Adrenal gland (tissue), 9 donors: ENCODE measurements at regions not wholly inside any gene's neighbourhood (a gene's known extent, or its start where the extent isn't known, plus 50 kb on each side); places are given as distances from the start of the nearest gene placed in this dataset.

Experiments
- DNase-seq, 7 donors: peaks; one replicate each; pipeline ENCODE4 v3.0.0-alpha.2; 2019 to 2020
- H3K27ac ChIP-seq, 5 donors: fragments of 200-600 bp; sonication (generic) in 4 of 5; 1 replicate in 3 of 5; 2 replicates in 2 of 5; pipeline versions ENCODE4 v1.5.1 to v1.8.0; 2016 to 2020; ENCODE audit warnings: mild to moderate bottlenecking in 1 of 5
- H3K27me3 ChIP-seq: fragments of 200-600 bp; 2 replicates; pipeline ENCODE4 v1.8.0; 2021
- H3K36me3 ChIP-seq, 2 donors: fragments of 200-600 bp; replicated peaks in 1 of 2; 1 replicate in 1 of 2; 2 replicates in 1 of 2; pipeline versions ENCODE4 v1.5.1 to v1.8.0; 2018 to 2022
- H3K4me1 ChIP-seq, 2 donors: fragments of 200-600 bp; replicated peaks in 1 of 2; 1 replicate in 1 of 2; 2 replicates in 1 of 2; pipeline versions ENCODE4 v1.5.1 to v1.8.0; 2018 to 2021
- H3K4me3 ChIP-seq, 4 donors: fragments of 200-600 bp; sonication (generic) in 3 of 4; one replicate each; pipeline ENCODE4 v1.5.1; 2016 to 2018
- H3K9me3 ChIP-seq, 3 donors: fragments of 200-600 bp; sonication (generic) in 1 of 3; replicated peaks in 1 of 3; 1 replicate in 2 of 3; 2 replicates in 1 of 3; pipeline versions ENCODE4 v1.5.1 to v1.8.0; 2016 to 2021
- CTCF ChIP-seq, 6 experiments: fragments of 450-650 bp in 4 of 6; fragments of 200-600 bp in 2 of 6; sonication (generic) in 1 of 6; IDR thresholded peaks; 1 replicate in 5 of 6; 2 replicates in 1 of 6; pipeline versions ENCODE4 v1.5.1 to v1.8.0; 2016 to 2021; ENCODE audit warnings: antibody characterized with exemption in 6 of 6, mild to moderate bottlenecking in 2 of 6, moderate library complexity in 1 of 6
- POLR2A ChIP-seq, 2 donors: fragments of 450-650 bp; IDR thresholded peaks; one replicate each; pipeline ENCODE4 v1.6.1; 2017; ENCODE audit warnings: antibody characterized with exemption in 2 of 2, mild to moderate bottlenecking in 2 of 2, moderate library complexity in 1 of 2
- WGBS, 4 donors: extraction: QIAGEN DNeasy Blood & Tissue Kit in 2 of 4; methylation state at CpG; one replicate each; pipeline versions ENCODE4 v1.1.5 to v1.1.7; 2013 to 2017; 5-methylcytosine and 5-hydroxymethylcytosine counted together
- intact Hi-C, 2 donors: fragments of 100-400 bp; cut with DNase I; formaldehyde crosslinking; loops; one replicate each; pipeline versions ENCODE4 v1.14.1 to v1.15.0; 2022 to 2023
- donor health status: healthy with polysubstance abuse.
- donor health status: Bipolar disorder and iron deficiency.
- donor health status: DM: yes; HTN: yes; CAD: no.
- donor health status: DM: no; HTN: no; CAD: no.
- donor health status: DM: no; HTN: no; CAD: no.

- 80 to 90% (median 89%) methylated on average over 3 of the region's 3 CpGs for WGBS, 4 donors
- TF ChIP-seq POLR2A (IDR thresholded peaks at IDR 0.05) (no peak), CTCF (IDR thresholded peaks at IDR 0.05) (no peak)
- H3K36me3 ChIP-seq: no peaks in the 10 kb centered on the region
- no peak for DNase-seq
- H3K4me3 ChIP-seq: no peak overlapping the region
- no peaks in the 10 kb centered on the region for H3K9me3 ChIP-seq
- intact Hi-C loops: no loop called here
- no peaks in the 10 kb centered on the region for H3K4me1 ChIP-seq
- H3K27me3 ChIP-seq: no peaks in the 10 kb centered on the region
- H3K27ac ChIP-seq: no peak overlapping the region
These were observed 461.5 kb upstream of the MKI67 start for GRCh38 chr10:128587689-128588088.

GRCh38 chr10:128588402-128588801, 462.2 kb upstream of the MKI67 start:
- Histone ChIP-seq H3K4me1 (no peaks in the 10 kb centered on the region), H3K36me3 (no peaks in the 10 kb centered on the region), H3K9me3 (no peaks in the 10 kb centered on the region), H3K27me3 (no peaks in the 10 kb centered on the region), H3K4me3 (no peak overlapping the region), H3K27ac (no peak overlapping the region)
- DNase-seq: no peak
- intact Hi-C loops: no loop called here
- TF ChIP-seq POLR2A (IDR thresholded peaks at IDR 0.05) (no peak), CTCF (IDR thresholded peaks at IDR 0.05) (no peak)

GRCh38 chr10:128594688-128595087, 468.5 kb upstream of the MKI67 start:
- no peaks in the 10 kb centered on the region for H3K4me1 ChIP-seq
- H3K27ac ChIP-seq: no peak overlapping the region
- H3K27me3 ChIP-seq: no peaks in the 10 kb centered on the region
- no peak for DNase-seq
- H3K9me3 ChIP-seq: no peaks in the 10 kb centered on the region
- no peak overlapping the region for H3K4me3 ChIP-seq
- TF ChIP-seq POLR2A (IDR thresholded peaks at IDR 0.05) (no peak), CTCF (IDR thresholded peaks at IDR 0.05) (no peak)
- WGBS, 4 donors: 89 to 97% (median 94%) methylated on average over 1 of the region's 1 CpG
- H3K36me3 ChIP-seq: no peaks in the 10 kb centered on the region
- intact Hi-C loops: no loop called here

- Histone ChIP-seq H3K4me1 (no peaks in the 10 kb centered on the region), H3K27me3 (no peaks in the 10 kb centered on the region), H3K36me3 (no peaks in the 10 kb centered on the region), H3K9me3 (no peaks in the 10 kb centered on the region), H3K4me3 (no peak overlapping the region), H3K27ac (no peak overlapping the region)
- TF ChIP-seq CTCF (IDR thresholded peaks at IDR 0.05): no peak
- intact Hi-C loops: no loop called here
- 80 to 92% (median 88%) methylated on average over 4 of the region's 4 CpGs for WGBS, 4 donors
- no peak for DNase-seq
These were observed 470.7 kb upstream of the MKI67 start for GRCh38 chr10:128596906-128597305.
